Sigmoid colon (tissue), 4 donors: ENCODE measurements at regions not wholly inside any gene's neighbourhood (a gene's known extent, or its start where the extent isn't known, plus 50 kb on each side); places are given as distances from the start of the nearest gene placed in this dataset.

ENCODE experiments used
- CTCF ChIP-seq, 4 experiments: fragments of 450-650 bp in 3 of 4; fragments of 200-600 bp in 1 of 4; IDR thresholded peaks; one replicate each; pipeline ENCODE4 v1.5.1; 2016 to 2019; ENCODE audit warnings: antibody characterized with exemption in 4 of 4, mild to moderate bottlenecking in 3 of 4, moderate library complexity in 2 of 4
- EP300 ChIP-seq, 4 donors: sonication (generic); formaldehyde crosslinking; IDR thresholded peaks; one replicate each; pipeline ENCODE4 v1.6.1; 2017; ENCODE audit warnings: antibody characterized with exemption in 4 of 4
- POLR2A ChIP-seq, 2 donors: fragments of 450-650 bp; IDR thresholded peaks; one replicate each; pipeline ENCODE4 v1.6.1; 2016; ENCODE audit warnings: antibody characterized with exemption in 2 of 2, mild to moderate bottlenecking in 2 of 2, moderate library complexity in 2 of 2
- POLR2AphosphoS5 ChIP-seq, 4 donors: sonication (generic); formaldehyde crosslinking; IDR thresholded peaks; one replicate each; pipeline ENCODE4 v1.6.1; 2017; ENCODE audit warnings: antibody characterized with exemption in 4 of 4

- TF ChIP-seq CTCF (IDR thresholded peaks at IDR 0.05) (no peak), EP300 (IDR thresholded peaks at IDR 0.05) (no peak), POLR2AphosphoS5 (IDR thresholded peaks at IDR 0.05) (no peak), POLR2A (IDR thresholded peaks at IDR 0.05) (no peak)
Measured at GRCh38 chr9:115673599-115673998, 480.0 kb upstream of the PAPPA start.
